GM12878 (cell line): ENCODE measurements at regions not wholly inside any gene's neighbourhood (a gene's known extent, or its start where the extent isn't known, plus 50 kb on each side); places are given as distances from the start of the nearest gene placed in this dataset.
"Not testable (repeated sequence)": the region's sequence is repeated elsewhere in the genome, so short reads cannot be mapped to it uniquely, and the experiment has no call there.

Experiments used
- ATAC-seq: fragments of 200-7000 bp; cut with Tn5 transposase; 3 replicates; pipeline ENCODE4 v1.9.1; 2020; ENCODE audit warnings: mild to moderate bottlenecking, moderate library complexity
- BruUV-seq: library from RNA; stranded (reverse); fragments of 400-500 nt; replicated peaks from 2 replicates; lab custom pipeline; 2021; lab: Mats Ljungman, UMichigan
- CTCF ChIA-PET: fragments of 300-600 bp; sonication (Branson Sonifier 250); formaldehyde crosslinking; extraction: SDS; loops from one replicate; lab custom pipeline; 2021; ENCODE audit warnings: inconsistent platforms; lab: Yijun Ruan, JAX
- POLR2A ChIA-PET: fragments of 350-600 bp; formaldehyde crosslinking; extraction: SDS; loops from one replicate; lab custom pipeline; 2021; ENCODE audit warnings: inconsistent platforms; lab: Charles Lee
- RAD21 ChIA-PET: fragments of 300-600 bp; sonication (Branson Sonifier 250); formaldehyde crosslinking; loops from one replicate; lab custom pipeline; 2023; ENCODE audit warnings: antibody characterized with exemption; ENCODE audit not compliant: unreplicated experiment; lab: Charles Lee
- SMC1A ChIA-PET: fragments of 300-600 bp; sonication (Branson Sonifier 250); formaldehyde crosslinking; loops from one replicate; lab custom pipeline; 2023; ENCODE audit not compliant: unreplicated experiment, uncharacterized antibody; lab: Charles Lee
- DNase-seq: peaks from one replicate; pipeline ENCODE4 v3.0.0-alpha.2; 2011; ENCODE audit warnings: low read depth, low spot score
- FAIRE-seq: peaks from 3 replicates; lab custom pipeline; 2011; peaks lifted over from hg19 to GRCh38; lab: Jason Lieb, UNC
- H2AFZ ChIP-seq: 2 replicates; pipeline ENCODE4 v1.6.0; 2011; ENCODE audit warnings: low read depth, low read length, control low read depth; ENCODE audit not compliant: control insufficient read depth
- H3K27ac ChIP-seq: 2 replicates; pipeline ENCODE4 v1.5.1; 2011; ENCODE audit warnings: control low read depth; ENCODE audit not compliant: control insufficient read depth, insufficient read depth
- H3K27me3 ChIP-seq, 2 experiments: replicated peaks in 1 of 2; 2 replicates each; pipeline versions ENCODE4 v1.6.0 to v1.6.1; 2011; ENCODE audit warnings: low read length in 1 of 2; ENCODE audit not compliant: control insufficient read depth in 2 of 2, insufficient read depth in 2 of 2
- H3K36me3 ChIP-seq, 2 experiments: 2 replicates each; pipeline ENCODE4 v1.5.1; 2011; ENCODE audit warnings: low read length in 1 of 2; ENCODE audit not compliant: control insufficient read depth in 2 of 2, insufficient read depth in 2 of 2
- H3K4me1 ChIP-seq: 2 replicates; pipeline ENCODE4 v1.6.1; 2011; ENCODE audit warnings: mild to moderate bottlenecking, low read length, moderate library complexity, mixed read lengths; ENCODE audit not compliant: control insufficient read depth, insufficient read depth
- H3K4me2 ChIP-seq: 2 replicates; pipeline ENCODE4 v1.6.0; 2011; ENCODE audit warnings: control low read depth; ENCODE audit not compliant: control insufficient read depth, insufficient read depth
- H3K4me3 ChIP-seq: fragments of 200-600 bp; sonication (generic); 2 replicates; pipeline ENCODE4 v1.5.1; 2016
- H3K79me2 ChIP-seq: 2 replicates; pipeline ENCODE4 v1.6.0; 2011; ENCODE audit warnings: low read length; ENCODE audit not compliant: control insufficient read depth, insufficient read depth
- H3K9ac ChIP-seq: 2 replicates; pipeline ENCODE4 v1.8.0; 2011; ENCODE audit warnings: low read length, control low read depth, mixed read lengths; ENCODE audit not compliant: control insufficient read depth, insufficient read depth
- H3K9me3 ChIP-seq: replicated peaks from 3 replicates; pipeline ENCODE4 v1.5.1; 2011; ENCODE audit warnings: mild to moderate bottlenecking, low read length; ENCODE audit not compliant: control insufficient read depth, insufficient read depth
- H4K20me1 ChIP-seq: 2 replicates; pipeline ENCODE4 v1.6.0; 2011; ENCODE audit not compliant: control insufficient read depth, insufficient read depth
- CBX5 ChIP-seq: sonication (generic); IDR thresholded peaks from 2 replicates; pipeline ENCODE4 v1.6.1; 2016; ENCODE audit warnings: low read depth, moderate library complexity, mild to moderate bottlenecking, inconsistent platforms
- EP300 ChIP-seq, 2 experiments: fragments of 150-350 bp in 1 of 2; IDR thresholded peaks; 2 replicates each; pipeline ENCODE4 v1.6.1; 2011 to 2012; ENCODE audit warnings: low read depth in 2 of 2, low read length in 2 of 2, borderline replicate concordance in 1 of 2, improper control_type of control experiment in 1 of 2, inconsistent platforms in 1 of 2; ENCODE audit not compliant: control insufficient read depth in 1 of 2
- WGBS: methylation state at CpG from one replicate; pipeline ENCODE4 v1.1.6; 2016; ENCODE audit warnings: low lambda C conversion rate; ENCODE audit not compliant: insufficient replicate concordance, insufficient coverage; ENCODE audit errors: missing lambda C conversion rate; 5-methylcytosine and 5-hydroxymethylcytosine counted together
- in situ Hi-C: fragments of 300-500 bp; cut with MboI; formaldehyde crosslinking; loops from 9 replicates; pipeline ENCODE4 v1.14.3; 2018; ENCODE audit warnings: mixed read lengths
- intact Hi-C: fragments of 100-400 bp; cut with micrococcal nuclease; formaldehyde crosslinking; loops from one replicate; pipeline ENCODE4 v1.14.2; 2022; ENCODE audit not compliant: unreplicated experiment

GRCh38 chr7:67348171-67348570 lies 351.5 kb downstream of the TYW1 start (continued):
- no peak for TF ChIP-seq EP300 (IDR thresholded peaks at IDR 0.05; ENCODE audit: borderline replicate concordance in 1 of 2, control insufficient read depth in 1 of 2, low read depth in 2 of 2, low read length in 2 of 2)

GRCh38 chr7:67357653-67358052 lies 361.0 kb downstream of the TYW1 start:
- CTCF ChIA-PET, H3K27me3 ChIP-seq, SMC1A ChIA-PET, H3K36me3 ChIP-seq, H2AFZ ChIP-seq, ATAC-seq, DNase-seq, H3K4me2 ChIP-seq, H3K9ac ChIP-seq, FAIRE-seq, H3K27ac ChIP-seq, intact Hi-C loops, H3K9me3 ChIP-seq, H3K4me1 ChIP-seq, H4K20me1 ChIP-seq, in situ Hi-C loops, POLR2A ChIA-PET, H3K4me3 ChIP-seq, BruUV-seq, H3K79me2 ChIP-seq, RAD21 ChIA-PET: not testable (repeated sequence)
- TF ChIP-seq CBX5 = peak; percentile 84; the same call in 1 of the 2 replicates
- WGBS = 49% methylated on average over 3 of the region's 3 CpGs

- WGBS = 74% methylated on average over 8 of the region's 8 CpGs
Observed at GRCh38 chr7:67358316-67358715, 361.7 kb downstream of the TYW1 start.

GRCh38 chr7:67358738-67359137 lies 362.1 kb downstream of the TYW1 start:
- RAD21 ChIA-PET = not testable (repeated sequence)

More at GRCh38 chr7:67358316-67358715, 361.7 kb downstream of the TYW1 start:
- FAIRE-seq, H3K27ac ChIP-seq, ATAC-seq, H3K9ac ChIP-seq, H3K9me3 ChIP-seq, H3K36me3 ChIP-seq, H3K27me3 ChIP-seq, H3K4me3 ChIP-seq, H3K4me2 ChIP-seq, H3K4me1 ChIP-seq, RAD21 ChIA-PET, DNase-seq, CTCF ChIA-PET, BruUV-seq, SMC1A ChIA-PET, H2AFZ ChIP-seq, H4K20me1 ChIP-seq, H3K79me2 ChIP-seq, intact Hi-C loops, POLR2A ChIA-PET, in situ Hi-C loops: not testable (repeated sequence)

More at GRCh38 chr7:67358738-67359137, 362.1 kb downstream of the TYW1 start:
- H3K27ac ChIP-seq, SMC1A ChIA-PET, DNase-seq, H3K4me2 ChIP-seq, H4K20me1 ChIP-seq, ATAC-seq, H3K9ac ChIP-seq, CTCF ChIA-PET, H2AFZ ChIP-seq, H3K9me3 ChIP-seq, H3K4me3 ChIP-seq, H3K36me3 ChIP-seq, in situ Hi-C loops, H3K27me3 ChIP-seq, intact Hi-C loops, FAIRE-seq, H3K79me2 ChIP-seq, H3K4me1 ChIP-seq, BruUV-seq: not testable (repeated sequence)
- WGBS = 77% methylated on average over 3 of the region's 3 CpGs
- POLR2A ChIA-PET = interaction anchor here (0.6 kb wide), 1 partner anchor 8 kb away, joined by 5 read pairs; no protein-coding TSS in a partner anchor
